WTC11 (cell line): ENCODE measurements at regions not wholly inside any gene's neighbourhood (a gene's known extent, or its start where the extent isn't known, plus 50 kb on each side); places are given as distances from the start of the nearest gene placed in this dataset.

Source experiments
- ATAC-seq: fragments of 200-7000 bp; cut with Tn5 transposase; 2 replicates; pipeline ENCODE4 v1.10.0; 2021; ENCODE audit warnings: mild to moderate bottlenecking, moderate library complexity
- CTCF ChIA-PET: fragments of 300-600 bp; sonication (Branson Sonifier 250); formaldehyde crosslinking; loops from one replicate; lab custom pipeline; 2021; ENCODE audit warnings: antibody characterized with exemption; lab: Charles Lee
- POLR2A ChIA-PET: fragments of 350-600 bp; sonication (Branson Sonifier 250); formaldehyde crosslinking; loops from one replicate; lab custom pipeline; 2021; ENCODE audit warnings: antibody characterized with exemption; lab: Charles Lee
- DNase-seq: peaks from one replicate; pipeline ENCODE4 v3.0.0; 2021; ENCODE audit warnings: low spot score
- H3K27ac Mint-ChIP-seq: 2 replicates; pipeline ENCODE4 v1.8.0; 2021; ENCODE audit warnings: mixed read lengths
- H3K27me3 Mint-ChIP-seq: 2 replicates; pipeline ENCODE4 v1.8.0; 2021; ENCODE audit warnings: low read depth, mild to moderate bottlenecking, moderate library complexity, mixed read lengths
- H3K36me3 Mint-ChIP-seq: 2 replicates; pipeline ENCODE4 v1.8.0; 2021; ENCODE audit warnings: mixed read lengths
- H3K4me1 Mint-ChIP-seq: 2 replicates; pipeline ENCODE4 v1.8.0; 2022; ENCODE audit warnings: mixed read lengths
- H3K4me3 Mint-ChIP-seq: 2 replicates; pipeline ENCODE4 v1.8.0; 2021; ENCODE audit warnings: mild to moderate bottlenecking, moderate library complexity, mixed read lengths
- H3K9me3 Mint-ChIP-seq: 2 replicates; pipeline ENCODE4 v1.8.0; 2021; ENCODE audit warnings: mixed read lengths
- ATF3 ChIP-seq: sonication (generic); formaldehyde crosslinking; conservative IDR thresholded peaks from 2 replicates; pipeline ENCODE4 v1.8.1; 2022; ENCODE audit warnings: mild to moderate bottlenecking, missing genetic modification reagents
- CBFB ChIP-seq: sonication (generic); formaldehyde crosslinking; IDR thresholded peaks from 2 replicates; pipeline ENCODE4 v1.8.1; 2022; ENCODE audit warnings: mild to moderate bottlenecking, low read depth, missing genetic modification reagents
- EMX1 ChIP-seq: fragments of 250-450 bp; sonication (Bioruptor Pico); IDR thresholded peaks from 2 replicates; pipeline ENCODE4 v1.8.0; 2021; ENCODE audit warnings: mild to moderate bottlenecking
- ETV6 ChIP-seq: sonication (generic); formaldehyde crosslinking; IDR thresholded peaks from 2 replicates; pipeline ENCODE4 v1.8.1; 2022; ENCODE audit warnings: mild to moderate bottlenecking, missing genetic modification reagents
- FOXK1 ChIP-seq: sonication (generic); formaldehyde crosslinking; IDR thresholded peaks from 2 replicates; pipeline ENCODE4 v1.8.0; 2022; ENCODE audit warnings: mild to moderate bottlenecking, moderate library complexity, missing genetic modification reagents
- FOXP1 ChIP-seq: sonication (generic); formaldehyde crosslinking; IDR thresholded peaks from 2 replicates; pipeline ENCODE4 v1.8.0; 2022; ENCODE audit warnings: missing genetic modification reagents, mild to moderate bottlenecking, moderate library complexity, borderline replicate concordance
- MXD4 ChIP-seq: fragments of 250-450 bp; sonication (Bioruptor Pico); IDR thresholded peaks from 2 replicates; pipeline ENCODE4 v1.8.0; 2021; ENCODE audit warnings: mild to moderate bottlenecking, moderate library complexity, borderline replicate concordance
- NFATC4 ChIP-seq: fragments of 250-450 bp; sonication (Bioruptor Pico); IDR thresholded peaks from 2 replicates; pipeline ENCODE4 v1.9.0; 2021; ENCODE audit warnings: mild to moderate bottlenecking
- RELA ChIP-seq: sonication (generic); formaldehyde crosslinking; IDR thresholded peaks from 2 replicates; pipeline ENCODE4 v1.8.1; 2022; ENCODE audit warnings: missing genetic modification reagents, mild to moderate bottlenecking, borderline replicate concordance
- RORB ChIP-seq: fragments of 250-450 bp; sonication (Bioruptor Pico); IDR thresholded peaks from 2 replicates; pipeline ENCODE4 v1.9.0; 2021; ENCODE audit warnings: mild to moderate bottlenecking
- SP1 ChIP-seq: sonication (generic); formaldehyde crosslinking; conservative IDR thresholded peaks from 2 replicates; pipeline ENCODE4 v1.8.1; 2022; ENCODE audit warnings: missing genetic modification reagents
- TP53 ChIP-seq: sonication (generic); formaldehyde crosslinking; IDR thresholded peaks from 2 replicates; pipeline ENCODE4 v1.8.1; 2023; ENCODE audit warnings: mild to moderate bottlenecking, missing genetic modification reagents
- ZNF232 ChIP-seq: sonication (generic); formaldehyde crosslinking; IDR thresholded peaks from 2 replicates; pipeline ENCODE4 v1.8.0; 2022; ENCODE audit warnings: mild to moderate bottlenecking, missing genetic modification reagents
- ZNF281 ChIP-seq: sonication (generic); formaldehyde crosslinking; IDR thresholded peaks from 2 replicates; pipeline ENCODE4 v1.8.0; 2023; ENCODE audit warnings: mild to moderate bottlenecking, missing genetic modification reagents
- ZNF425 ChIP-seq: fragments of 250-450 bp; sonication (Bioruptor Pico); conservative IDR thresholded peaks from 2 replicates; pipeline ENCODE4 v1.9.0; 2021; ENCODE audit warnings: mild to moderate bottlenecking
- TF ChIP-seq, protein P1 (sequence below): sonication (generic); formaldehyde crosslinking; IDR thresholded peaks from 2 replicates; pipeline ENCODE4 v1.8.1; 2022; ENCODE audit warnings: missing genetic modification reagents, borderline replicate concordance
- TF ChIP-seq, protein P2 (sequence below): sonication (generic); formaldehyde crosslinking; IDR thresholded peaks from 2 replicates; pipeline ENCODE4 v1.8.1; 2023; ENCODE audit warnings: mild to moderate bottlenecking, missing genetic modification reagents, moderate library complexity
- TF ChIP-seq, protein P3 (sequence below): sonication (generic); formaldehyde crosslinking; IDR thresholded peaks from 2 replicates; pipeline ENCODE4 v1.8.1; 2022; ENCODE audit warnings: low read depth, mild to moderate bottlenecking, moderate library complexity, missing genetic modification reagents, borderline replicate concordance
- TF ChIP-seq, protein P4 (sequence below): fragments of 250-450 bp; sonication (Bioruptor Pico); IDR thresholded peaks from 2 replicates; pipeline ENCODE4 v1.8.0; 2021; ENCODE audit warnings: mild to moderate bottlenecking

- TF ChIP-seq, protein P1, sequence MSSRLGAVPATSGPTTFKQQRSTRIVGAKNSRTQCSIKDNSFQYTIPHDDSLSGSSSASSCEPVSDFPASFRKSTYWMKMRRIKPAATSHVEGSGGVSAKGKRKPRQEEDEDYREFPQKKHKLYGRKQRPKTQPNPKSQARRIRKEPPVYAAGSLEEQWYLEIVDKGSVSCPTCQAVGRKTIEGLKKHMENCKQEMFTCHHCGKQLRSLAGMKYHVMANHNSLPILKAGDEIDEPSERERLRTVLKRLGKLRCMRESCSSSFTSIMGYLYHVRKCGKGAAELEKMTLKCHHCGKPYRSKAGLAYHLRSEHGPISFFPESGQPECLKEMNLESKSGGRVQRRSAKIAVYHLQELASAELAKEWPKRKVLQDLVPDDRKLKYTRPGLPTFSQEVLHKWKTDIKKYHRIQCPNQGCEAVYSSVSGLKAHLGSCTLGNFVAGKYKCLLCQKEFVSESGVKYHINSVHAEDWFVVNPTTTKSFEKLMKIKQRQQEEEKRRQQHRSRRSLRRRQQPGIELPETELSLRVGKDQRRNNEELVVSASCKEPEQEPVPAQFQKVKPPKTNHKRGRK (CRISPR knock-in tag) = no peak
- no peak for TF ChIP-seq ZNF425 (CRISPR knock-in tag)
- TF ChIP-seq, protein P2, sequence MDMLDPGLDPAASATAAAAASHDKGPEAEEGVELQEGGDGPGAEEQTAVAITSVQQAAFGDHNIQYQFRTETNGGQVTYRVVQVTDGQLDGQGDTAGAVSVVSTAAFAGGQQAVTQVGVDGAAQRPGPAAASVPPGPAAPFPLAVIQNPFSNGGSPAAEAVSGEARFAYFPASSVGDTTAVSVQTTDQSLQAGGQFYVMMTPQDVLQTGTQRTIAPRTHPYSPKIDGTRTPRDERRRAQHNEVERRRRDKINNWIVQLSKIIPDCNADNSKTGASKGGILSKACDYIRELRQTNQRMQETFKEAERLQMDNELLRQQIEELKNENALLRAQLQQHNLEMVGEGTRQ (CRISPR knock-in tag) = no peak
- TF ChIP-seq RELA (CRISPR knock-in tag) = no peak
- no peak for TF ChIP-seq MXD4 (CRISPR knock-in tag)
- TF ChIP-seq, protein P3, sequence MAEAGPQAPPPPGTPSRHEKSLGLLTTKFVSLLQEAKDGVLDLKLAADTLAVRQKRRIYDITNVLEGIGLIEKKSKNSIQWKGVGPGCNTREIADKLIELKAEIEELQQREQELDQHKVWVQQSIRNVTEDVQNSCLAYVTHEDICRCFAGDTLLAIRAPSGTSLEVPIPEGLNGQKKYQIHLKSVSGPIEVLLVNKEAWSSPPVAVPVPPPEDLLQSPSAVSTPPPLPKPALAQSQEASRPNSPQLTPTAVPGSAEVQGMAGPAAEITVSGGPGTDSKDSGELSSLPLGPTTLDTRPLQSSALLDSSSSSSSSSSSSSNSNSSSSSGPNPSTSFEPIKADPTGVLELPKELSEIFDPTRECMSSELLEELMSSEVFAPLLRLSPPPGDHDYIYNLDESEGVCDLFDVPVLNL (CRISPR knock-in tag) = no peak
Measured at GRCh38 chrX:9141496-9141895, 107.6 kb upstream of the FAM9B start (continued).

- Mint-ChIP-seq H3K27me3 (no peaks in the 10 kb centered on the region), H3K27ac (no peak overlapping the region), H3K36me3 (peaks cover under 1% of the 10 kb centered on the region), H3K4me1 (peaks cover 53% of the 10 kb centered on the region), H3K4me3 (no peak overlapping the region), H3K9me3 (0 out of 2 replicates have a peak, but pooled peaks cover under 1% of the 10 kb centered on the region)
- ATAC-seq = no peak; the same call in 1 of the 2 replicates
- no peak for DNase-seq
- ChIA-PET CTCF (no interaction called here), POLR2A (no interaction called here)
- TF ChIP-seq ATF3 (CRISPR knock-in tag) = no peak
- TF ChIP-seq CBFB (CRISPR knock-in tag) = no peak
- no peak for TF ChIP-seq RORB (CRISPR knock-in tag)
- TF ChIP-seq, protein P4, sequence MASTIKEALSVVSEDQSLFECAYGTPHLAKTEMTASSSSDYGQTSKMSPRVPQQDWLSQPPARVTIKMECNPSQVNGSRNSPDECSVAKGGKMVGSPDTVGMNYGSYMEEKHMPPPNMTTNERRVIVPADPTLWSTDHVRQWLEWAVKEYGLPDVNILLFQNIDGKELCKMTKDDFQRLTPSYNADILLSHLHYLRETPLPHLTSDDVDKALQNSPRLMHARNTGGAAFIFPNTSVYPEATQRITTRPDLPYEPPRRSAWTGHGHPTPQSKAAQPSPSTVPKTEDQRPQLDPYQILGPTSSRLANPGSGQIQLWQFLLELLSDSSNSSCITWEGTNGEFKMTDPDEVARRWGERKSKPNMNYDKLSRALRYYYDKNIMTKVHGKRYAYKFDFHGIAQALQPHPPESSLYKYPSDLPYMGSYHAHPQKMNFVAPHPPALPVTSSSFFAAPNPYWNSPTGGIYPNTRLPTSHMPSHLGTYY (CRISPR knock-in tag) = no peak
- no peak for TF ChIP-seq FOXK1 (CRISPR knock-in tag)
- no peak for TF ChIP-seq ZNF232
- TF ChIP-seq ZNF281 (CRISPR knock-in tag) = no peak
- TF ChIP-seq ETV6 (CRISPR knock-in tag) = no peak
- no peak for TF ChIP-seq SP1 (CRISPR knock-in tag)
- no peak for TF ChIP-seq FOXP1 (CRISPR knock-in tag)
- TF ChIP-seq NFATC4 (CRISPR knock-in tag) = no peak
- no peak for TF ChIP-seq EMX1 (CRISPR knock-in tag)
- no peak for TF ChIP-seq TP53
- TF ChIP-seq, protein P1 (CRISPR knock-in tag) = no peak
Measured at GRCh38 chrX:9144701-9145241, 110.8 kb upstream of the FAM9B start.
